GM12892 (cell line): ENCODE measurements at regions not wholly inside any gene's neighbourhood (a gene's known extent, or its start where the extent isn't known, plus 50 kb on each side); places are given as distances from the start of the nearest gene placed in this dataset.

Experiments
- POLR2A ChIP-seq: IDR thresholded peaks from 2 replicates; pipeline ENCODE4 v1.6.1; 2011; ENCODE audit warnings: low read depth, low read length, control low read depth
- POLR2AphosphoS5 ChIP-seq: IDR thresholded peaks from 2 replicates; pipeline ENCODE4 v1.6.1; 2011; ENCODE audit warnings: low read depth, low read length, control low read depth

- TF ChIP-seq POLR2A: no peak
- TF ChIP-seq POLR2AphosphoS5: no peak
Observed at GRCh38 chr6:130694606-130695005, 132.6 kb upstream of the SMLR1 start.
